GM18907 (cell line): ENCODE measurements at regions not wholly inside any gene's neighbourhood (a gene's known extent, or its start where the extent isn't known, plus 50 kb on each side); places are given as distances from the start of the nearest gene placed in this dataset.

Source experiments
- ATAC-seq: cut with Tn5 transposase; IDR thresholded peaks from one replicate; pipeline ENCODE4 v1.9.1; 2021; ENCODE audit warnings: mild to moderate bottlenecking, moderate library complexity; ENCODE audit not compliant: unreplicated experiment

DNA sequence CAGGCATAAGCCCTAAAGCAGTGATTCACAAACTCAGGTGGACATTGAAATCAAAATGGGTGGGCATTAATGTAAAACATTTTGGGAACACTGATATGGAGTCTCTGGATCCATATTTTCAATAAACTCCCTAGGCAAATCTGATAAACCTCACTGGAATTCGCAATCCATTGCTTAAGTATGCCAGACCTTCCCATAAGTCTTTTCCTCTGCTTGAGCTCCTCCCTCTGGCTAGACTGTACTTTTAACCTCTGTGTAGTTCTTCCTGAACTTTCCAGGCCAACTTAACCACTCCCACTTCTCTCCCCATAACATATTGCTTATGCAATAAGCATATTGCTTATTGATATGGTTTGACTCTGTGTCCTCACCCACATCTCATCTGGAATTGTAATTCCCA, 629.7 kb upstream of the IMPG1 start:
- no peak for ATAC-seq

DNA sequence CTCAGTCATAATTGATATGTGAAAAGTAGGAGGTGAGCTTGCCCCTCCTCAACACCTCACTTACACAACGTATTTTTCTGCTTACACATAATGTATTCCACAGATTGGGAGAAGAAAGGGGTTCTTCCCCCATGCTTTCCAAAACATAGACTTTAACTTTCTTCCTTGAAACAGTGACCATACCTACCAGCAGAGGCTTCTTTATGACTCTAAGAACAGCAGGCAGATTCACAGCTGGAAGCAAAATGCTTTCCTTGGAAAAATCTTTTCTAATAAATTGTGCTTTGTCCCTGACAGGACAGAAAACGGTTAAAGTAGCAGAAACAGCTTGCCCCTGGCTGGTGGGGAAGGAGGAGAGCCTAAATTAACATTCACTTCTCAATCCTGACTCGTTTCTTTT, 629.1 kb upstream of the IMPG1 start:
- ATAC-seq = no peak

DNA sequence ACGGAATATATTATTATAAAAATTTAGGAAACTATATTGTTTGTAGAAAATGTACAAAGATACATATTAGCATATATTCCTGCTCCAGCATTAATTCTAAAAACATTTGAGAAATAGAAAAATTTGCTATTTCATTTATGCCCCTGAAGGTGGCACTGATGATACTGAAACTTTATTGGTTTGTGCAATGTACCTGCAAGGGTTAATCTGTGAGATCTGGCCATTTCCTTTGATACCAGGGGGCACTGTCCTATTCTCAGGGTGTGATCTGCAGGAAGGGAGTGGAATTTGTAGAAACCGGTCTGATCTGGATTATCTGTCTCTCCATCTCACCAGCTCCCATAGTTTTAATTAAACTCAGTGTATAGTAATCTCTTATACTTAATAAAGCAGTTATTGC, 625.1 kb upstream of the IMPG1 start:
- ATAC-seq = no peak

DNA sequence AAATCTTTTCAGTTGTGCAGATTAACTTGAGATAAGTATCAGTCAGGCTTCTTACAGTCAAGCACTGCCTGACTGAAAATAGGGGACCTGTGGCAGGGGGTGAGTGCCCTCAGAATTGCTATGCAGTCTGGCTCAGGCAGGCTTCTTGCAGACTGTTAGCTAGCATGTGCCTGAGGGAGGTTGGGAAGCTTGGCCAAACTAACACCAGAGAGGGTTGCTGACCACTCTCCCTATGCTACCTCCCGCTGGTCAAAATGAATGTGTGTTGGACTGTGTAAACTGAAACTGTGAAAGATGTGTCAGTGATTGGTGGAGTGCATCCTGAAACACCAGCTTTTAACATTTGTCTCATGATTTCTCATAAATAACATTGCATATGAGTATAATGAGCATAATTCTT, 622.3 kb upstream of the IMPG1 start:
- no peak for ATAC-seq

DNA sequence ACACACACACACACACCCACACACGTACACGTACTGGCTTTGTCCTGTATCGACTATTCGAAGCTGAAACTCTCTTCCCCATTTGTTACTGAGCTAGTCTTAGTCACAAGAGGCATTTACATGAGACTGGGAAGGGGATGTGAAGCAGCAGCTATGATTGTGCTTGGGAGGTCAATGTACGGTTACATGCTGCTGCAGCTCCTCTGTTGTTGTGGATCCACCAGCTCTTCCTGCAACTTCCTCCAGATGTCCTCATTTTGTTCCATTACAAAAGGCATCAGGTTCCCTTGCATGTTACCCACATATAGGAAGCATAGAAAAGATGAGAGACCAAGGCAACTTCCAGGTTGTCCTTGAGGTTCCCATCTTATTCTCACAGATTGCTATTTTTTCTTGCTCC, 612.4 kb upstream of the IMPG1 start:
- ATAC-seq = no peak

DNA sequence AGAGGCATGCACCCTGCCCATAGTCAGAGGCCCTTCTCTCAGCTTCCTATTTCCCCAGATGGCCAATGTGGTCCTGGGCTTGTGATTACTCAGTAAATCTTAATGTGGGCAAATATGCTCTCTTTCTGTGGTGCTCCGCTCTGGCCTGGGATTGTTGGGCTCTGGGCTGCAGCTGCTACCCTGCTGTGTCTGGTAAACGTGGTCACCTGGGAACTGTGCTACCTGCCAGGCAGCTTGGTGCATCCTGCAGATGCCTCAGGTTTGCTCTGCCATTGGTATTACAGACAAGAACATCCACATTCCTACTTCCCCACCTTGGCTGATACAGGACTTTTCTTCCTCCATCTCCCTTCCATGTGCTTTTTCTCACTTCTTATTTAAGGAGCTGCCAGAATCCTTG, 611.5 kb upstream of the IMPG1 start:
- ATAC-seq = no peak

DNA sequence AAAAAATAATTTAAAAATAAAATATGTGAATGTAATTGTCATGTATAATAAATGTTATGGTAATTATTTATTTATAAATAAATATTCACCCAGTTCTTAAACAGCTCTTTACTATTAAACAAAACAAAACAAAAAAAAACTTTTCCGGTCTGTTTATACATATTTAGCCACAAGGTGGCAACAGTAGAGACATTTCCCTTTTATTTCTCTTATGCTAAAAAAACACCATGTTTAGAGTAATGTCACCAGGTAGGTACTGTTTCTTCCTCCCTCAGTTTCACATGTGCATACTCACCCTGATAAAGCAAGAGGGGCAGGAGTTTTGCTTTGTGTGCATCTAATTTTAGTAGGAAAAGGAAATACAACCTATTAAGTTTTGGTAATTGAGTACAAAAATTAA, 610.4 kb upstream of the IMPG1 start:
- ATAC-seq = no peak

DNA sequence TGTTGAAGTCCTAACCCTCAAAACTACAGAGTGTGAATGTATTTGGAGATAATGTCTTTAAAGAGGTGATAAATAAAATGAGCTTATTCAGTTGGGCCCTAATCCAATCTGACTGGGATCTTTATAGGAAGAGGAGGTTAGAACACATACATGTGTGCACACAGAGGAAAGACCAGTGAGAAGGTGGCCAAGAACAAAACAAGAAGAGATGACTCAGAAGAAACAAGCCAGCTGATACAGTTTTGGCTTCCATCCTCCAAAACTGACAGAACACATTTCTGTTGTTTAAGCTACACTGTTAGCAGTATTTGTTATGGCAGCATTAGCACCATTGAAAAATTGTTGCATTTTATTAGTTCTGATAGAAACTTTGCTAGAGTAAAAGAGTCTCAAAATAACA, 609.3 kb upstream of the IMPG1 start:
- ATAC-seq = no peak

DNA sequence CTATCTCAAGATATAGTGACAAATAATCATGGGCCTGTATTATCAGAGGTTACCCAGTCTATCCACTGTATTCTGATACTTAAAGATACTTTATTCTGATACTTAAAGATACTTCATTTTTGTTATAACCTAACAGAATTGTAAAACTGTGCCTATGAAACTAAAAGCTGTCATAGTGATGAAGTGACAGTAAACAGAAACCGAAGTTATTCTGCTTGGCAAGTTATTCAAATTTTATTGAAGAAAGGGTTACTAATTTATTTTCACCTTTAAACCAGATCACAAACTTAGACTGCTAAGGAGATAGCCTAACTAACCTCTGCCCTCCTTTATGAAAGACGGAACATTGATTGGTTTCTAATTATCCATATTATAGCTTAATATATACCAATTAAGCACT, 604.6 kb upstream of the IMPG1 start:
- no peak for ATAC-seq

DNA sequence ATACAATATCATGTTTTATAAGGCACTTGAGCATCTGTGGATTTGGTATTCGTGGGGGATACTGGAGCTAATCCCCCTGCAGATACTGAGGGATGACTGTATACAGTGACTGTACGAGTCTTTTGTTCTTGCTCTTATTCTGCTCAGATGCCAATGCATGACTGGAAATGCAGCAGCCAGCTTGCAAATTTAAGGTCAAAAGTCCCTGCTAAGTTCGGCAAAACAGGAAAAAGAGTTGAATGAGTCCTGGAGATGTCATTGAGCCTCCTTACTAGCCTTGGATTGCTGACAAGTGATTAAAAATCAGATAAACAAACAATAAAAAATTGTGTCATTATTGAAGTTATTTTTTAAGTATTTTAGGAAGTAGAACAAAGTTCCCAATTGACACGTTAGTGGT, 599.3 kb upstream of the IMPG1 start:
- no peak for ATAC-seq

DNA sequence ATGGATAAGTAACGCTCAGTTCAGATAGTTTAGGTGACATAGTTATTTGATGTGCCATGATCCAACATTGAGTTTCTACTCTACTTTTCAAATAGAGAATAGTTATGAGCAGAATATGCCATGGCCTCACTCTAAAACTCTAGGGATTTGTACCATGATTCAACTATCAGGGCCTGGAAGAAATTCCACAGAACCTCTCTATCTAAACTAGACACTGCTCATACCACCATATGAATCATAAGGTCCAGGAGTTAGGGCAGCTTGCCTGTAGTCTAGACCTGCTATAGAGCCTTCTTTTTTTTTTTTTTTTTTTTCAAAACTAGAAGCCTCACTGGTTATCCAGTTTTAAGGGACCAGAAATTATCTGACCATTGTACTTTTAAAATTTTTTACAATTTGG, 571.8 kb upstream of the IMPG1 start:
- no peak for ATAC-seq

DNA sequence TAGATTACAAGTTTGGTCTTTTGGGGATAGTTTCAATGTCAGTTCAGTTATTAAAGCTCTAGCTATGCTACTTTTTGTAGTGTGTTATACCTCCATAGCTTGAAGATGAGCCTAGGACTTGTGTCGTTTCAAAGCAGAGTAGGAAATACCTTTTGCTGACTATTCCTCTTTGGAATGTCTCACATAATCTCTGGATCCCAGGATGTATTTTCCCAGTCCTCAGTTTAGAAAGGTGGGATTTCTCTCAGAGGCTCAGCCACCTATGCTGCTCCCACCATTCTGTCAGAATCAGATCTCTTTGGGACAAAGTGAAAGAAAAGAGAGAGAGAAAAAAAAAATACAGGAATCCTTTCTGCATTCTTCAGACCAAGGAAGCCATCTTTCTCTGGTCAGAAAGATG, 567.5 kb upstream of the IMPG1 start:
- no peak for ATAC-seq

DNA sequence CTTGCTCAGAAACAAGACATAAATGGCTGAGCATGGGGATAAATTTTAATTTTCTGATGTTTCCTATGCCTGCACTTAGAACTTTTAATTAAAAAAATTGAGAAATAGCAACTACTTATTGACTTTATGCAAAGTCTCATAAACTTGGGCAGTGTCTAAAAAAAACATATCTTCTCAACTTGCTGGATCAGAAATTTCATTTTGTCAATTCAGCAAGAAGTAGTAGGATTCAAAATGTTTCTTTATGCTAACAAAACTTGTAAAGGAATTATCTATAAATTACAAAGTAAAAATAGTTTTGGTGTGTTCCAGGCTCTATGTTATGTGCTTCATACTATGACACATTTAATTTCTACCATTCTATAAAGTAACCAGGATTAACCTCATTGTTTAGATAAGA, 562.2 kb upstream of the IMPG1 start:
- ATAC-seq = no peak

DNA sequence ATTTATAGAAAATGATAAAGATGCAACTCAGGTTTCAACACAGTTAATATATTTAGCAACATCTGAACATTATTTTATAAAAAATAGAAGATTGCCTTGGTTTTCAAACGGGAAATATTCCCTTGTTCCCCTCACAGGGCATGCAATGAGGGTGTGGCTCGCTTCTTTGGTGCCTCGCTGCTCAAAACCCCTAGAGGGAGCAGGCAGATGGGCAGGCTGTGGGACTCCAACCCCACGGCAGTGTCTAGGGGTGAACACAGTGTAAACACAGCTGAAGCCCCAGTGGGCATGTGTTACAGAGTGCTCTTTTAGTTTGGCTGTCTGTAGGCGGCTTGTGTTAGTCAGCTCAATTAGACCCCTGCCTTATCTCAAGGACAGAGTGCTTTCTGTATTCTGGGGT, 560.8 kb upstream of the IMPG1 start:
- no peak for ATAC-seq

DNA sequence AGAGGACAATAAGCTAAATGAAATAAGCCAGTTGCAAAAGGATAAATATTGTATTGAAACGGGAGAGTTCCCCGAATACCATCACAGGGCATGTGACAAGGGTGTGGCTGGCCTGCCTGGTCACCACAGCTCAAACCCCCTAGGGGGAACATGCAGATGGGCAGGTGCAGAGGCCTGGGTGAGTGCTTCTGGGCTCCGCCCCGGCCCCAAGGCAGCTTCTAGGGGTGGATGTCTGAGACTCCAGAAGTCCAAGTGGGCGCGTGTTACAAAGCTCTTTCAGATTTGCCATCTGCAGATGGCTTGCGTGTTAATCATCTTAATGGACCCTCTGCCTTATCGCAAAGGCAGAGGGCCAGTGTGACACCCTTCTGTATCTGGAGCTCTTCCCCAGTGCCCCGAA, 559.2 kb upstream of the IMPG1 start:
- no peak for ATAC-seq

DNA sequence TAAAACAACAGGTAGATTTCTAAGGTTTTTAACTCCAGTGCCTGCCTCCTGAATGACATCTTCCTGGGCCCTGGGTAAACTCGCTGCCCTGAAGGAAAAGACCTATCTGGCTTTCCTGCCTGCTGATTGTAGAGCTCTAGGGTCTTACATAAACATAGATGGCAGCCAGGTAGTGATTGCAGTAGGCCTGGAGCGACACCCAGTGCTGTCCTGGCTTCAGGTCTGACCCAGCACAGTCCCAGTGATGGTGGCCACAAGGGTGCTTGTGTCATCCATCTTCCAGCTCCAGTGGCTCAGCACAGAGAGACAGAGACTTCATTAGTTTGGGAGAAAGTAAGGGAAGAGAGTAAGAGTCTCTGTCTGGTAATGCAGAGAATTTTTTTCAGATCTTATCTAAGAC, 542.9 kb upstream of the IMPG1 start:
- no peak for ATAC-seq

DNA sequence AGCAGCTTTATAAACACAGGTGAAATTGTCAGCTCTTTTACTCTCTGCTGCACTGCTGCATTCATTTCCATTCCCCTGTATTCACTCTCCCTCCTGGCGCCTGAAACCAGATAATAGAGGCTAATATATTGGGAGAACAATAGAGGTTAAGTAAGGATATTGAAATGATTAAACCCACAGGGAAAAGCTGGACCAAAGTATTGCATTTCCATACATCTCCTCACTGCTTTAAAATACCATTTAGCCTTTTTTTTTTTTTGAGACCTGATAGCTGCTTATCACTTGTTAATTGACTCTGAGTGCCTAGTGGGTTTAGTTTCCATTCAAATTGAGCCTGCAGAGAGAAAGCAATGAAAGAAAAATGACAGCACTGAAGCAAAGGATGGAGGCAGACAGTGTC, 540.5 kb upstream of the IMPG1 start:
- no peak for ATAC-seq

DNA sequence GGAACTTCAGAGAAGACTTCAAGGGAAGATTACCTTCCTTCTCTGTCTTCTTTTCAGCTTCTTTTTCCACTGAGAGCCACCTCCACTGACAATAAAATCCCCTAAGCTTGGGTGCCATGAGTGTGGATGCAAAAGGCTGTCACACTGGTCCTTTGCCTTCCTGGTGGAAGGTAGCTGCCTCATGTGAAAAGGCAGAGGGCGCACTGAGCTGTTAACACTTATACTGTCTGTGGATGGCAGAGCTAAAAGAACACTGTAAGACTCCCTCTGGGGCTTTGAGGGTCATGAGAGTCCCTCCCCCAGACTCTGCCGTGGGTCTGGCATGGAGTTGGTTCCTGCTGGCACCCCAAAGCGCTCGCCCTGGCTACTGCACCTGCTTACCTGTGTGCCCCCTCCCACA, 536.7 kb upstream of the IMPG1 start:
- ATAC-seq = no peak

DNA sequence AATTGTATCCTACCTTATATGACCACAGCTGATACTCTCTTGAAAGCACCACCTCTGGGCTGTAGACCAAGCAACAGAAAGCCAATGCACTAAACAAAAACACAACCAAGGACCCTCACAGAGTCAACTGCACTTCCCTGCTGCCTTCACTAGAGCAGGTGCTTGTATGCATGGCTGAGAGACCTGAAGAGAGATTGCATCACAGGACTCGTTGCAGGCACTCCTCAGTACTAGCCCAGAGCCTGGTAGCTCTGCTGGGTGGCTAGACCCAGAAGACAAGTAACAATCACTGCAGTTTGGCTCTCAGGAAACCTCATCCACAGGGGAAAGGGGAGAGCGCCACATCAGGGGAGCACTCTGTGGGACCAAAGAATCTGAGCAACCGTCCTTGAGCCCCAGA, 521.6 kb upstream of the IMPG1 start:
- no peak for ATAC-seq

DNA sequence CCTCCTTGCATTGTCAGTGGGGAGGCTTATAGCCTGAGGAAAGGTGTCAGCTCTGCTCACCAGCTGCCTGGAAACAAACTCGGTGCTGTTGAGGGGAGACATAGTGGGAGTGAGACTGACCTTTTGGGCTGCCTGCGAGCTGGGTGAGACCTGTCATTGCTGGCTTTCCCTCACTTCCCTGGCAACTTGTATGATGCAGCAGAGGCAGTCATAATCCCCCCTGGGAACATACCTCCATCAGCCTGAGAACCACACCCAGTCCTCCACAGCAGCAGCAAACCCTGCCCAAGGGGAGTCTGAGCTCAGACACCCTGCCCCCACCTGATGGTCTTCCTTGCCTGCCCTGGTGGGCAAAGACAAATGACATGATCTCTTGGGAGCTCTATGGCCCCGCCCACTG, 521.2 kb upstream of the IMPG1 start:
- no peak for ATAC-seq

DNA sequence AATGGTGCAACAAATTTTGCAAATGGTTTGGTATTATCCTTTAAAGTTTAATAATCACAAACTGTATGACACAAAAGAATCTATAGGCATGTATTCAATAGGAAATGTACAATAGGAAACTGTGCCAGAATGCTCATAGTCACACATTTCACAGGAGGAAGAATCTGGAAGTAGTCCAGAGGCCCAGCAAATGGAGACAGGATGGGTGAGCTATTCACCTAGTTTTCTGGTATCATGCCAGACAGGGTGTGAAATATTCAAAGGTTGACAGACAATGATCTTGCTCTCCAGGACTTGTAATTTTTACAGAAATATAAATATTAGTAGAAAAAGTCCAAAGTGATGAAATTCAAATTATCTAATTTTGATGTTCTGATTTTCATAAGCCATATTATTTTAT, 520.1 kb upstream of the IMPG1 start:
- no peak for ATAC-seq

DNA sequence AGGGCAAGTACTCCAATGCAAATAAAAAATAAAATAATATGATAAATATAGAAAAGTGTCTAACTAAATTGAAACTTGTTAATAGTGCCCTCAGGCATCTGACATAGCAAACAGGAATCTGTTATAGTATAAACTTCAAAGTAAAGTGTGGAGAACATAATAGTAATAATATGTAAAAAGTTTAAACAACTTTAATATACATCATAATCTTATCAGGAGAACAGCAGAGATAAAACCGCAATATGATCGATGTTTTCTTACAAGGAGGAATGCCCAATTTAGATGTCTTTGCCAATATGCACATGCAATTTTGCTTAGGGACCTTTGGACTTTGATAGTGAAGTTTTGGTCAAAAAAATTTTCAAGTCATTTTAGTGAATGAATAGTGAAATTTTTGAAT, 514.8 kb upstream of the IMPG1 start:
- no peak for ATAC-seq

DNA sequence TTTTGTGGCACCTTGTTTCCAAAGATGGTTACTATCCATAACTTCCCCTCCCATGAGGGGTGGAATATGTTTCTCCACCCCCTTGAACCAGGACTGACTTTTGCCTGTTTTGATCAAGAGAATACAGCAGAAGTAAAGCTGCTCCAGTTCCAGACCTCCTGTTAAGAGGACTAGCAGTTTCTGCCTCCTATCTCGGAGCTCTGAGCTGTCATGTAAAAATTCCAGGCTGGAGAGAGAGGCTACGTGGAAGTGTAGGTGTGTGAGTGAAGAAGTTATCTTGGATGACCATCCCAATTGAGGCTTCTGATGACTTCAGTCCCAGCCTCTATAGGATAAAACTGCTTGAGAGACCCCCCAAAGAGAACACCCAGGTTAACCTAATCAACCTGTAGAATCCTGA, 511.7 kb upstream of the IMPG1 start:
- ATAC-seq = no peak

DNA sequence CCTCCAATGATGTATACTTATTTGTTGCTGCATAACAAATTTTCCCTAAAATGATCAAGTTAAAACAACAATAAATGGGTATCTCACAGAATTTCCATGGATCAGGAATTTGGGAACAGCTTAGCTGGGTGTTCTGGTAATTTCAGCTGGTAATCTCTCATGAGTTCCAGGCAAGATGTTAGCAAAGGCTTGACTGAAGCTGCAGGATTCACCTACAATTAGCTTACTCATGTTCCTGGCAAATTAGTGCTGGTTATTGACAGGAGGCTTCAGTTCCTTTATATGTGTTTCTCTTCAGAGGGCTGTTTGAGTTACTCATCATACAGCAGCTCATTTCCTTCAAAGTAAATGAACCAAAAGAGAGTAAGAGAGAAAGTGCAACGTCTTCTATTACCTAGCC, 506.3 kb upstream of the IMPG1 start:
- no peak for ATAC-seq
